NCI-H748 treated with DMSO at 0.1 percent for 48 hours (cell line): ENCODE measurements at regions not wholly inside any gene's neighbourhood (a gene's known extent, or its start where the extent isn't known, plus 50 kb on each side); places are given as distances from the start of the nearest gene placed in this dataset.
"Not testable (repeated sequence)": the region's sequence is repeated elsewhere in the genome, so short reads cannot be mapped to it uniquely, and the experiment has no call there.

ENCODE experiments used
- DNase-seq: peaks from one replicate; lab custom pipeline; 2025; lab: John Stamatoyannopoulos, UW

DNA sequence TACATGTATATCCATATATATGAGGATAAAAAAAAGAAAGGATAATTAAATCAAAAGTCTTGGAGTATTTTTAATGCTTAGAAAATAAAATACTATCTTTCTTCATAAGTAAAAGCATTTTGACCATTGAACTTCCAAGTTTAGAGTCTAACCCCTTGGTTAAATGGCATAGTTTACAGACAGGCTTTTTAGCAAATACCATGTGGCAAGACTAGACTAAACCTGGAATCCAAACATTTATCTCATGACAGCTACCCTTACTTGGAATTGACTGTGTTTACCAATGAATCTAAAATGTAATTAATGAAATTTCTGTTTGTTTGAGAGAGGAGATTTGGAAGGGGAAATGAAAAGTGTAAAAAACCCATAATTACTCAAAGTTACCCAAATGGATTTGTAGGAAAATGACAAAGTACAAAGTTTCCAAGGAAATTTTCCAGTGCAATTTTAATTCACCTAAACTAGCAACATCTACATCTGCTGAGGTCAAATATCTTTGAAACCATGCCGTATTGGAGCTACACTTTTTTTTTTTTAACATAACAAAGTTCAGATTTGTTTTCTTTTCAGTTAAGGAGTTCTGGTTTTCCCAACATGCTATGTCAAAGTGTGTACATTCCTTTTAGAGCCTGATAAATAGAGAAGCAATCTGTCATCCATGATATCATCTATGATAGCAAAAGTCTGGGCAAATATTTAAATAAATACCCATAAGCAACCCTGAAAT is 272.1 kb upstream of the DAB2 start:
- DNase-seq = no peak

DNA sequence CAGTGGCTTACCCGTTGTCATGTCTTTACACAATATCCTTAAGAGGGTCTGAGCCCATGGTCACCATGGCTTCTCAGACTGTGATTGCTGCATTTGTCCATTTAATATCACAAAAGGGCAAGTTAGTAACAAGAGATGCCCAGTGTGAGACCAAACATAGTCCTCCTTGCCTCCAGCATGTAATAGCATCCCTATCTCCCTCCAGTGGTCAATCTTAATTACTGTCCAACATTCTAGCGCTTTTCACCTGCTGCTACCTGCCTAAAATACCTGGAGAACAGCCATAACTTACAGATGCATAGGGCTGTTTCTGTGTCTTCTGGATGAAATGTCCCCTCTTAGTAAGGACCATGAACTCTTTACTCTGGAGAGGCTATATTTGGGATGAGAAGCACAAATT is 267.2 kb upstream of the DAB2 start:
- DNase-seq = no peak

DNA sequence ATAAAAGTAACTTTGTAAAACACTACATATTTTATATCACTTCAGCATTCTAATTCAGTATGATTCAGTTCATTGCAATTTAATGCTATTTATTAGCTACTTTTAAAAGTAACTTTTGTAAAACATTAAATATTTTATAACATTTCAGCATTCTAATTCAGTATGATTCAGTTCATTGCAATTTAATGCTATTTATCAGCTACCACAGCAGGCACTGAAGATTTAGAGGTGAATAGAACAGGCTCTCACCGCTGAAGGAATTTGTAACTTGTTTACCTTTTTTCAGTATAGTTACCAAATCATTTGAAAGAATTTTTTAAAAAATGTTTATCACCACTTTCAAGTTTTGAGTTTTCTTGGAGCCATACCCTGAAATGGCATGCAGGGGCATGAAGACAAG is 266.4 kb upstream of the DAB2 start:
- no peak for DNase-seq

DNA sequence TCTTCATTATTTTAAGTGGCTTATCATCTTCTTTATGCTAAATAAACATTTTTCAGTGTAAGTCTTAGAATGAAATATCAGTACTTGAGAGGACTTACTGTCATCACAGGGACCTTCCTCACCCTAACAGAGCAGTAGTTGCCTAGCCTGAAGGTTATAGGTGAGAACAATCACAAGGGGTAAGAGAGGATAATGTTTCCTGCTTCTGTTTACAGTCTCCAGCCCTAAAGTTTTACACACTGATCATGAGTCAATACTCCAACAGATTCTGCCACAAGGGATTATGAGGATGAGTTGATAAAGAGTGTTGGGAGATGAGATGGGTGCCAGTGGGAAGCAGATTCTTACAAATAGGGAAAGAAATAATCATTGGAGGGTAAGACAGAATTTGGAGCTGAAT is 265.1 kb upstream of the DAB2 start:
- no peak for DNase-seq

DNA sequence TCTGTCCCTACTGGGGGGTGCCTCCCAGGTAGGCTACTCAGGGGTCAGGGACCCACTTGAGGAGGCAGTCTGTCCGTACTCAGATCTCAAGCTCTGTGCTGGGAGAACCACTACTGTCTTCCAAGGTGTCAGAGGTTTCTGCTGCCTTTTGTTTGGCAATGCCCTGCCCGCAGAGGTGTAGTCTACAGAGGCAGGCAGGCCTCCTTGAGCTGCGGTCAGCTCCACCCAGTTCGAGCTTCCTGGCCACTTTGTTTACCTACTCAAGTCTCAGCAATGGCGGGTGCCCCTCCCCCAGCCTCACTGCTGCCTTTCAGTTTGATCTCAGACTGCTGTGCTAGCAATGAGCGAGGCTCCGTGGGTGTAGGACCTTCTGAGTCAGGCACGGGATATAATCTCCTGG is 263.1 kb upstream of the DAB2 start:
- DNase-seq = not testable (repeated sequence)

DNA sequence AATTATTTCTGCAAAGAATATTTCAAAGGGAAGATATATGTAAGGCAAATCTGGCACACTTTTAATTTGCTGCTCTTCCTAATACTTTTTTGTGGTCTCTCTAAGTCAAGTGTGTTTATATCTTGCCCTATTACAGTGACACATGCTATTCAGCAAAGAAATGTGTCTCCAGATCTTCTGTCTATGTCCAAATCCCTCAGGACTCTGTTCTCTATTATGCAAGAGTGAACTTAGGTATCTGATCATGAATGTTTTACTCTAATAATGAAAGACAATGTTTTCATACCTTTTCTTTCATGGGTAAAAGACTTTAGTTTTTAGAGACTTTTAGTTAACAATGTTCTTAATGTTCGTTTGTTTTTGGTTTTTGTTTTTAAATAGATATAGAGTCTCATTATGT is 255.4 kb upstream of the DAB2 start:
- no peak for DNase-seq

DNA sequence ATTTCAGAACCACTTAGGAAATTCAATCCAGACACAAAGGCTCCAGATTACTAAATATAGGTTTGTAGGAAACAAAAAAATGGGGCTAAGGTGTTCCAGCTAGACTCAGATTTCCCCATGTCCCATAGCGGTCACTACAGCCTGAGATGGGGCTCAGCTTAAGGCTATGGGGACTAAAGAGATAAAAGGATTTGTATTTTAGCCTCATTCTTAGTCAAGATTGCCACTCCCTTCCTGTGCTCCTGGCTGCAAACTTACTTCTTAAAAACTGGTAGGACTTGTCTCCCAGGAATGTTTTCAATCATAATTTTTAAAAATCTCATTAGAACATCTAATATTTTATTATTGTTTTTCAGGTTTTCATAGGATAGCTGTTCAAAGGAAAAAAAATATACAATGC is 253.8 kb upstream of the DAB2 start:
- DNase-seq = no peak

DNA sequence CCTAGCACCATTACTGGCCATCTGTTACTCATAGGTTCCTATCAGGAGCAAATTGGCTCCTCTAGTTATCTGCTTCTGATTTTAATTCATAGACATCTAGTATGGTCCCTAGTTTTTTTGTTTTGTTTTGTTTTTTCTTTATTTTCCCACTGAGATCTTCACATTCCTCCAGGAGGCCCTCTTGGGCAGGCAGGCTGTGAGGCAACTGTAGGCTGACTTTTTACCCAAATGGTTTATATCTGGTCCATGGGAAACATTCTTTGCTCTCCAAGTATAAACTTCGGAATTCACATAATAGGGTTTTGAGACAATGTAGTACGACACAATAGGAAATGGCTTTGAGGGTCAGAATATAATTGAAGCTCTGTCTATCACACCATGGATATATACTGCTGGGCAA is 250.9 kb upstream of the DAB2 start:
- DNase-seq = no peak

DNA sequence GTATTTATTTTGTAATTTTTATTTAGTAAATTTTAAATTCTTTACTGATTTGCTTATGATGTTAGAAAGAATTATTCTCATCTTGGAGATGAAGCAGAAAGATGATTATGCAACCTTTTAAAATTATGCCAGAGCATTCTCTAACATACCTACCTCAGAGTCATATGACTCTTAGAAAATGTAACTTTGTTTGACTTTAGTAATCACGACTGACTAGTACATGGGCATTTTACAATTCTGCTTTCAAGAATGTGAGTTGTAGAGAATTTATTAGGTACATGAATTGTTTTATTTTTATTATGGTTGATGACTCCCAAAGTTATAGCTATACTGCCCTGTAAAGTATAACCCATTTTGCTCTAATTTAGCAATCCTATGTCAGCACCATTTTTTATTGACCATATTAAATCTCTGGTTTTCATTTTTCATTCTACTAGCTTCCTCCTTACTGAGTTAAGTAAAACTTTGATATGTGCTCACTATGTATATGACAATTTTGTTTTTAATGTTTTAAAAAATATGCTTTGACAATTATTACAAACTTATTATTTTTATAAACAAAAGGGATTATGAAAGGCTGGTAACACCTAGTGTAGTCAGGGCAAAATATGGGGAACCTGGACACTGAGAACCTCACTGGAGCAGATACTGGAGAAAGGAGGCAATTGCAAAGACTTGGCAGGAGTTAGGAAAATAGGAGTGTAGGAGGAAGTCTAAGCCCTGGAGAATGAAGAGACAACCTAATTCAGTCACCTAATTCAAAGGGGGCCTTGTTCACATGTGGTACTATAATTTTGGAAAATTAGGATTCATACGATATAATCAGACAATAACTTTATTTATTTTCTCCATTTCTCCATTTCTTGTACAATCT is 249.7 kb upstream of the DAB2 start:
- DNase-seq = no peak

DNA sequence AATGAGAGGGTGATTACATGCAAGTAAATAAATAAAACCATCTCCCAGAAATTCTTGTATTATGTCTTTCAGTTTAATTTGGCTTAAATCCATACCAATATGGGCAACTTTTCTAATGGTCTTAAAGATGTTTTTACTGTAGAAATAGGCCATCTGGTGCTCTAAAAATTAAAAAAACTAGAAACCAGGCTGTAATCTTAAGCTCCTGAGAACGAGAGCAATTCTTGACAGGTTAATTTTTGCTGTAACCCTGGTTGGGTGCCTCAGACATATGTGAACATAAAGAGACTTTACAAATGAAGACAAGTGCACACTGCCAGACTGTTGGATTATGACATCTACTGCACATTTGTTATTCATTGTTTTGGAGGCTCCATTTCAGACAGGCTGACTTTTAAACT is 246.8 kb upstream of the DAB2 start:
- DNase-seq = no peak

DNA sequence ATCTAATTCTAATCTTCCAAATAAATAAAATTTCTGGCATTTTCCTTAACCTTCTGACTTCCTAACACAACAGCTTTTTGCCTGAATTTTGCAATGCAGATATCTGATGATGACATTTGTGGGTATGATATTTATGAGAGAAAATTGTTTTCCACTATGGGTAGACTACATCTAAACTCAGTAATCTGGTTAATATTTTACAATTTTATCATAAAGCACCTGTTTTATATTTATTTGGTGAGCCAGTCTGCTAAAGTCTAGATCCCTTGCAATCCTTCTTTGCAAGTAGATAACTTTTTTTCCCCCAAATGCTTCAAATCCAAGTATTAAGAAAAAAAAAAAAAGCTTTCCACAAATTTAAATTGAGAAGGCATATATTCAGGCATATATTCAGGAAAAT is 246.2 kb upstream of the DAB2 start:
- DNase-seq = no peak

DNA sequence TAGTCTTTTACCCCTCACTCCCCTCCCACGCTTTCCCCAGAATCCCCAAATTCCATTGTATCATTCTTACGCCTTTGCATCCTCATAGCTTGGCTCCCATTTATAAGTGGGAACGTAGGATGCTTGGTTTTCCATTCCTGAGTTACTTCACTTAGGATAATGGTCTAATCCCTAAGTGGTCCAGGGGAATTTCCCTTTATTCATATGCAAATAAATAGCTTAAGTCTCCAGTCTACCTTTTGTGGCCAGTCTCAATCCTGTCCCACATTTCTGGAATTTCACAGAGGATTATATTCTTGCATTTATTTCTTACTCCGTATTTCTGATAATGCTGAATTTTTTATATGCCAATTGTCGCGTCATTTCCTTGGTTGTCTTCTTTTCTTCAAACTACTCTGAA is 245.6 kb upstream of the DAB2 start:
- DNase-seq = no peak

DNA sequence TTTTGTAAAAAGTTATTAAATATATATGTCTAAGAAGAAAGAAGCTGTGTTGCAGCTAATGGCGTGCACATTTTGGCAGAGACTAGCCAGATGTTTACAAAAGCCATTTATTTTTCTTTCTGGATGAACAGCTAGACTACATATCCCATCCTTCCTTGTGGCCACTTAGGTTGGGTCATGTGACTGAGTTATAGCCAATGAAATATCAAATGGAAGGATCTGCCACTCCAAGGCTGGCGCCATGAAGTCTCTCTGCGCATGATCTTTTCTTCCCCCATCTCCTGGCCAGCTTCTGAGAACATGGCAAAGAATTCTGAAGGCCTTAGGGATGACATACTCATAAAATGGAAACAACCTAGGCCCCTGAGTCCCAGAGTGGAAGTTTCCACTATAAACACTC is 244.2 kb upstream of the DAB2 start:
- DNase-seq = no peak

DNA sequence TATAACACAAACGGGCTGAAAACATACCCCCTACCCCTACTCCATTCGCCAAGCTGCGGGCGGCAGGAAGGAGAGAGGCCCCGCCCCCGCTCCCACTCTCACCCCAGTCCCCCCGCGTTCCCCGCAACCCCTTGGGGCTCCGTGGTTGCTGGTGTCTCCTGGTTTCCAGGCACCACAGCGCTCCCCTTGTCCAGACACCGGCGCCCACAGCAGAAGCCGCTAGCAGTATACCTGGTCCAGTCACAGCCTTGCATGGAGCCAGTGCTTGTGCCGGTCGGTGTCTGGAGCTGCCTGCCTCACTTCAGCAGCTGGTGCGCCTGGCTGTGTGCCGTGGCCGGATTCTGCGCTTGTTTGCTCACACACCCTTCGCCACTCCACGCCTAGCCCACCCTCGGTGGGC is 240.5 kb upstream of the DAB2 start:
- no peak for DNase-seq

DNA sequence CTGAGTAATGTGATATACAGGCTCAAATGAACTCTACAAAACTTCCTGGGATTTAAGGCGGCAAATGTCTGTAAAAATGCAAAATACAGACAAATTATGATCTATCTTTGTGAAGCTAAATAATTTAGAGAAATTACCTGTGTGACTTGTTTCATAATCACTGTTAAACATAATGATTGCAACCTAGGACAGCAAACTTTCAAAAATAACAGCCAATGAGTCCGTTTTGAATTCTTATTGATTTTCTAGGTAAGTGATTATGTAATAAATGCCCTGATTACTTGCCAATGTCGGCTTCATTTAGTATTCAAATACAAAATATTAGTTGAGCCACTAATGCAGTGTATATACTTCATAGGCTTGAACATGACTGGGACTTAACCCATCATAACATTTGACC is 238.2 kb upstream of the DAB2 start:
- no peak for DNase-seq

DNA sequence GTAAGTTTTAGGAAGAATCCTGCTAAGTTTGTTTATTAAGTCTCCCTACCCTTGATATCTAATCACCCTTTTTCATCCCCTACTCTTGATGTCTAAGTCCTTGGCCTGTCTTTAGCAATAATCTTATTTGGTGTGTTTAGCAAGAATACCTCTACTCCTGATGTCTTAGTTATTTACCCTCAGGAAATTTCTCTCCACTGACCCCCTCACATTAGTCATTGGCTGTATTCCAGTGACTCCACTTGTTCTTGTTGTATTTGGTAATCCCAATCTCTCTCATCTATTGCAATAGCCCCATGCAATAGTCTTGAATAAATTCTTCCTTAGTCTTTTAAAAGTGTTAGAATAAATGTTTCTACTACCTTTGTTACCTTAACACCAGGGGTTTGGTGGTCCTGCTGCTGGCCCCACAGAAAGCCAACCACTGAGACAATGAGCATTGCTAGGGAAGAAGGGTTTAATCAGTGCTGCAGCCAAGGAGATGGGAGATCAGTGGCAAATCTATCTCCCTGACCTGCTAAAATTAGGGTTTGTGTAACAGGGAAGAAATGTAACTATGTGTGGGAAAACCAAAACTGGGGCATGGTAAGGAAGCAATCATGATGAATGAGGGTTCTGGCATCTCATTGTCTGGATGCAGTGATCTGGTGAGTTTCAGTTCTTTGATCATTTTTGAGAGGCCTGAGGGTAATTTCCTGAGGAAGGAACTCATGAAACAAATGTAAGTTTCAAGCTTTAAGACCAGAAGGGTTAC is 236.4 kb upstream of the DAB2 start:
- DNase-seq = no peak

DNA sequence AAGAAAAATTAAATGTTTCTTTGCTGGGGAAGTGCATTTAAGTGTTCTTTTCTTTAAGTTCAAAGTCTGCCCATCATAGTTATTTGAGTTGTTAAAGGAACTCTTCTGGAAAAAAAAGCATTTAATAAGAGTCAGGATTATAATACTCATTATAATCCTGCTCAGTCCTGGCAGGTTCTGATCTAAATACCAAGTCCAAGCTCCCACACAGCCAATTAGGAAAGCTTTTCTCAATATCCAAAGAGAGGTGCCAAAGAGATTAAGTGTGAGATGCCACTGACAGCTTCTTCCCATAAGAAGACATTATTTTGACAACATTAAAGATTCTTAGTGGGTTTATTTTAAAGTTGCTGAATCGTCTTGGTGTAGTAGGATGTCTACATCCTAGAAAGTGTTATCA is 235.2 kb upstream of the DAB2 start:
- DNase-seq = no peak

DNA sequence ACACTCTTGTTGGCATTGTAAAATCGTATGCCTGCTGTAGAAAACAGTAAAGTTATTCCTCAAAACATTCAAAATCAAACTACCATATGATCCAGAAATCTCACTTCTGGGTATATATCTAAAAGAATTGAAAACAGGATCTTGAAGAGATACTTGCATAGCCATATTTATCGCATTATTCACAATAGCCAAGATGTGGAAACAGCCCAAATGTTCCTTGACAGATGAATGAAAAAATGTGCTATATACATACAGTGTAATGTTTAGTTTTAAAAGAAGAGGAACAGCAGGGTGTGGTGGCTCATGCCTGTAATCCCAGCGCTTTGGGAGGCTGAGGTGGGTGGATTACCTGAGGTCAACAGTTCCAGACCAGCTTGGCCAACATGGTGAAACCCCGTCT is 234.1 kb upstream of the DAB2 start:
- DNase-seq = no peak

DNA sequence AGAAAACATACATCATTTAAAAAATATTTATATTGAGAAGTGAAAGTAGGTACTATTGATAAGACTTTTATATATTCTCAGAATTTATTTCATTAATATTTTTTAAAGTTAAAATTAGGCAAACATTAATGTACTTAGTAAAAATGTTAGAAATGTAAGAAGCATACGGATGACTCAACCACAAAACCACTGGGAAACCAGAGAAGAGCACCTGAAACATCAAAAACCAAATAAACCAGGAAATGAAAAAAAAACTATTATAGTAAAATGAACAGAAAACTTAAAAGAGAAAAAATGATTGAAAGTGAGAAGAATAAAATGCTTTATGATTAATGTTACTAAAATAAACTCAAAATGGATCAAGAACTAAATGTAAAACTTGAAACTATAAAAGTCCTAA is 233.2 kb upstream of the DAB2 start:
- no peak for DNase-seq

DNA sequence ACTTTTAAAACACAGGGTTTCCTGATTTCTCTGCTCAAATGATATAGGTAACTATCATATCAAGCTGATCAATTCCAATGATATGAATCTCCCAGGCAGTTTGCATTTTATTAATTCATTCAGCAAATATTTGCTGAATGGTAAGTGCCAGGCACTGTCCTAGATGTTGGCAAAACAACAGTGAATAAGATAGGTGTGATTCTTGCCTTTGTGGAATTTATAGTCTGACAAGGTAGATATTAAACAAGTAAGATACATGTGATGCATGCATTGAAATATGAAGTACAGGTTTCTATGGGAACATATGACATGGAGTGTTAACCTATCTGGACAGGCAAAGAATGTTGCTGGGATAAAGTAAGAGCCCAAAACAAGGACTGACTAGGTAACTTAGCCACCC is 231.8 kb upstream of the DAB2 start:
- DNase-seq = no peak

DNA sequence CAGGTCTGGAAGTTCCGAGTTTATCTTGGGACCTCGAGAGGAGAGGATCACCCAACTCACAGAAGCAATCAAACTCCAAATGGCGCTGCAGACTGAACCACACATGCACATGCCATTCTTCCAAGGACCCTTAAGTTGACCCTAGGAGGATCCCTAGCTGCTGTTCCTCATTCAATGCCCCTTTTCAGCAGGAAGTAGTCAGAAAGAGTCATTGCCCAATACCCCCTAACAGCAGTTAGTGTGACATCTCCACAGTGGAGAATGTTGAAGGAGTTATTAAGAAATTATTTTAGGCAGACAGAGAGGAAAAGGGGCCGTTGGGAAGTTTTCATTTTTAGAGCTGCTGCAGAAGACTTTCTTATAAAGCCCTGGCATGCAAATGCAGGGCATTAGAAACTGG is 229.9 kb upstream of the DAB2 start:
- DNase-seq = no peak

DNA sequence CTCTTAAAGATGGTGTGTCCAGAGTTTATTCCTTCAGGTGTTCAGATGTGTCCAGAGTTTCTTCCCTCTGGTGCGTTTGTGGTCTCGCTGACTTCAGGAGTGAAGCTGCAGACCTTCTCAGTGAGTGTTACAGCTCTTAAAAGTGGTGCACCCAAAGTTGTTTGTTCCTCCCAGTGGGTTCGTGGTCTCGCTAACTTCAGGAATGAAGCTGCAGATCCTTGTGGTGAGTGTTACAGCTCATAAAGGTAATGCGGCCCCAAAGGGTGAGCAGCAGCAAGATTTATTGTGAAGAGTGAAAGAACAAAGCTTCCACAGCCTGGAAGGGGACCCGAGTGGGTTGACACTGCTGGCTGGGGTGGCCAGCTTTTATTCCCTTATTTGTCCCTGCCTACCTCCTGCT is 227.7 kb upstream of the DAB2 start:
- not testable (repeated sequence) for DNase-seq

DNA sequence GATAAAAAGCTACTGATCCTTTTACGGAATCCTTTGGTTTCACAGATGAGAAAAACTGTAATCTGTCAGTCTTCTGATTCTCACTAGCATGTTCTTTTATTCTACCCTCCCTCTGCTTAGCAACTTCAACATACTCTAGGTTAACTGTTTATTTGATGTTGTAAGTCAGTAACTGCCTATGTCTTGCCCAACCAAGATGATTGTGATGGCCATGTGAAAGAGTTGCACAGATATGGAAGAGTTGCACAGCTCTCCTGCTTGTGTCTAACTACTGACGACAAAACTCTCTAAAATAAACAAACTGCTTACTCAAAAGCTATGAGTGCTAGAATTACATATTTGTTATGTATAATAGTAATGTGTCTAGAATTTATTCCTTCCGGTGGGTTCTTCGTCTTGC is 227.3 kb upstream of the DAB2 start:
- no peak for DNase-seq
